Astrocyte of the cerebellum (primary cell): ENCODE measurements at regions not wholly inside any gene's neighbourhood (a gene's known extent, or its start where the extent isn't known, plus 50 kb on each side); places are given as distances from the start of the nearest gene placed in this dataset.

Experiments used
- DNase-seq: peaks from one replicate; pipeline ENCODE4 v3.0.0-alpha.2; 2011; ENCODE audit warnings: low read depth
- H3K4me3 ChIP-seq: 2 replicates; pipeline ENCODE4 v1.5.1; 2011; ENCODE audit warnings: mild to moderate bottlenecking, low read depth, low read length, moderate library complexity
- CTCF ChIP-seq: IDR thresholded peaks from 2 replicates; pipeline ENCODE4 v1.5.1; 2012; ENCODE audit warnings: low read length, low read depth, moderate library complexity, mild to moderate bottlenecking; ENCODE audit errors: missing control alignments
- in situ Hi-C: cut with HindIII; loops from 2 replicates; pipeline ENCODE4 v1.10.0; 2017; ENCODE audit warnings: low sequenced_read_pairs

- H3K4me3 ChIP-seq, result no peak overlapping the region
- in situ Hi-C loops, result no loop called here
- DNase-seq, result no peak
- no peak for TF ChIP-seq CTCF
These were observed 196.6 kb downstream of the SALL1 start for GRCh38 chr16:50954469-50954868.

- DNase-seq, result no peak
- no peak overlapping the region for H3K4me3 ChIP-seq
- no peak for TF ChIP-seq CTCF
- in situ Hi-C loops, result no loop called here
These were observed 197.8 kb downstream of the SALL1 start for GRCh38 chr16:50953290-50953689.

GRCh38 chr16:50950955-50951354 is 200.1 kb downstream of the SALL1 start:
- no peak for TF ChIP-seq CTCF
- no peak for DNase-seq
- in situ Hi-C loops, result no loop called here
- no peak overlapping the region for H3K4me3 ChIP-seq

- TF ChIP-seq CTCF, result no peak
- H3K4me3 ChIP-seq, result no peak overlapping the region
- in situ Hi-C loops, result no loop called here
- DNase-seq, result no peak
These were observed 202.7 kb downstream of the SALL1 start for GRCh38 chr16:50948268-50948930.

- TF ChIP-seq CTCF, result no peak
- in situ Hi-C loops, result no loop called here
- no peak overlapping the region for H3K4me3 ChIP-seq
- DNase-seq, result no peak
These were observed 203.2 kb downstream of the SALL1 start for GRCh38 chr16:50947826-50948225.

GRCh38 chr16:50946606-50947005 is 204.5 kb downstream of the SALL1 start:
- DNase-seq, result no peak
- TF ChIP-seq CTCF, result no peak
- in situ Hi-C loops, result no loop called here

GRCh38 chr16:50946098-50946497 is 204.2 kb downstream of the CYLD start:
- TF ChIP-seq CTCF, result no peak
- in situ Hi-C loops, result no loop called here
- DNase-seq, result no peak
- H3K4me3 ChIP-seq, result no peak overlapping the region

More at GRCh38 chr16:50946606-50947005, 204.5 kb downstream of the SALL1 start:
- no peak overlapping the region for H3K4me3 ChIP-seq
